ENCODE measurements at regions not wholly inside any gene's neighbourhood (a gene's known extent, or its start where the extent isn't known, plus 50 kb on each side); places are given as distances from the start of the nearest gene placed in this dataset.
"Not testable (repeated sequence)": the region's sequence is repeated elsewhere in the genome, so short reads cannot be mapped to it uniquely, and the experiment has no call there.

DNA sequence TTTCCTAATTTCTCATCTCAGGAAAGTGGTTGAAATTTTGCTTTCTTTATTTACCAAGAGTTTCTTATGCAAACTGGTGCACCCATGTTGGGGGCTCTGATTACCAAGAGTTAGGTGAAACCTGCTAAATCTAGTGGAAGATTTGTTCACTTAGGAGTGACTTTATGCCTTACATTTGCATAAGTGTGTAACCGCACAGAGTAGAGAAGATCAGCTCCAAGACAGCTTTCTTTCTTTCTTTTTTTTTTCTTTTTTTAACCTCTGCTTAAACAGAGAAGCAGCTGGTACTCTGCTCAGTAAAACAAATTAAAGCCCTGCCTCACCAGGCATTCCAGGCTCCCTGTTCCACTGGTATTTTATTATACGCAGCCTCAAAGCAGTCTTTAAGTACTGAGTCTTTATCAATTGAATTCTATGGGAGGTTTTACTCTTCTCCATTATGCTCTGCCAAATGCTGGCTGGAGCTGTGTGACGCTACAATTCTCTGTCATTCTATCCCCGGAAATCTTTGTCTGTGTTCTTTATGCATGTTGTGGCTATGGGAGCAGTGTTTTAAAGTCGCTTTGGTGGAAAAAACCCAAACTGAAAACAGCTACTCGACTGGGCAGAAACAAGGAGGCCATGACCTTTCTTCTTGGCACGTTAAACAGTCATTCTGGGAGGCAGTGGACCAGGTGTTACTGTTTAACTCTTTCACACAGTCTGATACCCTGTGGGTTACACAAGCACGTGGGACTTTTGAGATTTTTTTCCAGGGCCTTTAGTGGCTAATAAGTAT lies 55.2 kb upstream of the GBE1 start:
- no peak for DNase-seq

DNA sequence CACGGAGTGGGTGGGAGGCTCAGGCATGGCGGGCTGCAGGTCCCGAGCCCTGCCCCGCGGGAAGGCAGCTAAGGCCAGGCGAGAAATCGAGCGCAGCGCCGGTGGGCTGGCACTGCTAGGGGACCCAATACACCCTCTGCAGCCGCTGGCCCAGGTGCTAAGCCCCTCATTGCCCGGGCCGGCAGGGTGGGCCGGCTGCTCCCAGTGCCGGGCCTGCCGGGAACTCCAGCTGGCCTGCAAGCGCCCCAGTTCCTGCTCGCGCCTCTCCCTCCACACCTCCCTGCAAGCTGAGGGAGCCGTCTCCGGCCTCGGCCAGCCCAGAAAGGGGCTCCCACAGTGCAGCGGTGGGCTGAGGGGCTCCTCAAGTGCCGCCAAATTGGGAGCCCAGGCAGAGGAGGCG lies 50.7 kb upstream of the GBE1 start:
- DNase-seq = not testable (repeated sequence)
